Naive thymus-derived CD4-positive, alpha-beta T cell (primary cell): ENCODE measurements at regions not wholly inside any gene's neighbourhood (a gene's known extent, or its start where the extent isn't known, plus 50 kb on each side); places are given as distances from the start of the nearest gene placed in this dataset.

ENCODE experiments used
- ATAC-seq: fragments of 150-1000 bp; cut with Tn5 transposase; 2 replicates; pipeline ENCODE4 v1.10.0; 2021; ENCODE audit warnings: mild to moderate bottlenecking, moderate library complexity
- CTCF ChIA-PET: fragments of 350-600 bp; sonication (Branson Sonifier 250); formaldehyde crosslinking; loops from one replicate; lab custom pipeline; 2021; ENCODE audit warnings: antibody characterized with exemption; lab: Charles Lee
- POLR2A ChIA-PET: fragments of 350-600 bp; sonication (Branson Sonifier 250); formaldehyde crosslinking; loops from one replicate; lab custom pipeline; 2021; ENCODE audit warnings: antibody characterized with exemption, inconsistent platforms; lab: Charles Lee
- DNase-seq, 9 donors: peaks; one replicate each; pipeline versions ENCODE4 v3.0.0 to v3.0.0-alpha.2; 2020 to 2022; ENCODE audit warnings: mixed read lengths in 1 of 9
- H3K27ac ChIP-seq: one replicate; pipeline ENCODE4 v1.7.0; 2013; ENCODE audit warnings: mild to moderate bottlenecking, low read depth, low read length, moderate library complexity
- H3K27me3 ChIP-seq, 2 donors: one replicate each; pipeline ENCODE4 v1.7.0; 2013; ENCODE audit warnings: low read length in 2 of 2, mild to moderate bottlenecking in 2 of 2, moderate library complexity in 2 of 2; ENCODE audit not compliant: control insufficient read depth in 2 of 2, insufficient read depth in 2 of 2
- H3K36me3 ChIP-seq, 3 experiments: 1 replicate in 2 of 3; 2 replicates in 1 of 3; pipeline ENCODE4 v1.7.0; 2013; ENCODE audit warnings: low read length in 3 of 3, mild to moderate bottlenecking in 3 of 3, moderate library complexity in 1 of 3; ENCODE audit not compliant: insufficient read depth in 3 of 3, control insufficient read depth in 2 of 3
- H3K4me1 ChIP-seq, 2 donors: one replicate each; pipeline ENCODE4 v1.7.0; 2013; ENCODE audit warnings: low read length in 2 of 2, mild to moderate bottlenecking in 2 of 2, moderate library complexity in 1 of 2; ENCODE audit not compliant: control insufficient read depth in 2 of 2, insufficient read depth in 2 of 2
- H3K4me3 ChIP-seq: 2 replicates; pipeline ENCODE4 v1.7.0; 2013; ENCODE audit warnings: mild to moderate bottlenecking, low read length
- H3K9me3 ChIP-seq, 3 experiments: 1 replicate in 2 of 3; 2 replicates in 1 of 3; pipeline ENCODE4 v1.7.0; 2013; ENCODE audit warnings: low read length in 3 of 3; ENCODE audit not compliant: control insufficient read depth in 2 of 3
- H3K27ac Mint-ChIP-seq, 9 donors: one replicate each; pipeline ENCODE4 v1.8.0; 2020 to 2022; ENCODE audit warnings: mixed read lengths in 9 of 9, mild to moderate bottlenecking in 8 of 9, moderate library complexity in 5 of 9, inconsistent platforms in 2 of 9
- H3K27me3 Mint-ChIP-seq, 5 donors: one replicate each; pipeline ENCODE4 v1.8.0; 2021 to 2022; ENCODE audit warnings: mixed read lengths in 5 of 5, mild to moderate bottlenecking in 1 of 5
- H3K36me3 Mint-ChIP-seq, 5 donors: one replicate each; pipeline ENCODE4 v1.8.0; 2020 to 2022; ENCODE audit warnings: mixed read lengths in 5 of 5, mild to moderate bottlenecking in 3 of 5, inconsistent platforms in 1 of 5
- H3K4me1 Mint-ChIP-seq, 7 donors: one replicate each; pipeline ENCODE4 v1.8.0; 2020 to 2022; ENCODE audit warnings: mixed read lengths in 7 of 7, mild to moderate bottlenecking in 3 of 7, inconsistent platforms in 1 of 7
- H3K4me3 Mint-ChIP-seq, 10 donors: one replicate each; pipeline ENCODE4 v1.8.0; 2020 to 2022; ENCODE audit warnings: mild to moderate bottlenecking in 10 of 10, mixed read lengths in 10 of 10, moderate library complexity in 6 of 10, inconsistent platforms in 2 of 10
- H3K9me3 Mint-ChIP-seq, 11 donors: one replicate each; pipeline ENCODE4 v1.8.0; 2020 to 2022; ENCODE audit warnings: mixed read lengths in 11 of 11, mild to moderate bottlenecking in 4 of 11, inconsistent platforms in 1 of 11, moderate library complexity in 1 of 11
- intact Hi-C, 2 donors: fragments of 100-400 bp; cut with micrococcal nuclease; formaldehyde crosslinking; loops; one replicate each; pipeline ENCODE4 v1.15.1; 2023

DNA sequence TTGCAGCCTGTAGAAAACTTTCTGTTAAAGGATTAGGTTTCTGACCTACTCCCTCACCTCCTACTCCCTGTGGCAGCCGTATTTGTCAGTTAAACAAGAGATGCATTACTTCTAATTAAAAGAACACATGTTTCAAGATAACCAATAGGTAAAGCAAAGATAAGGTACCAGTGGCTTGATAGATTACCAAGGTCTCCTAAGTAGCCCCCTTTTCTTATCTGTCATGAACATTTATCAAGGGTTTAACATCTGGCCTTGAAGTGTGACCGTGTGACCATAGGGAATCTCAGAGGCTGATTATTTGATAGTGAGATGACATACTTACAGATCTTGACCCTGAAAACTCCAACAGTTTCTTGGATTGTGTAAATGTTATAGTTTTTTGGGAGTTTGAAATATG lies 764.0 kb upstream of the EDIL3 start:
- no peak for DNase-seq
- Mint-ChIP-seq H3K4me1 (no peaks in the 10 kb centered on the region), H3K9me3 (peaks cover 0 to 4% (median 0%) of the 10 kb centered on the region in 11 donors), H3K4me3 (no peak overlapping the region), H3K27me3 (no peaks in the 10 kb centered on the region), H3K36me3 (no peaks in the 10 kb centered on the region), H3K27ac (no peak overlapping the region)
- ChIA-PET CTCF (no interaction called here), POLR2A (no interaction called here)
- intact Hi-C loops = no loop called here
- Histone ChIP-seq H3K4me1 (no peaks in the 10 kb centered on the region), H3K36me3 (no peaks in the 10 kb centered on the region), H3K9me3 (no peaks in the 10 kb centered on the region), H3K27ac (no peak overlapping the region), H3K27me3 (no peaks in the 10 kb centered on the region), H3K4me3 (no peak overlapping the region)
- no peak for ATAC-seq

DNA sequence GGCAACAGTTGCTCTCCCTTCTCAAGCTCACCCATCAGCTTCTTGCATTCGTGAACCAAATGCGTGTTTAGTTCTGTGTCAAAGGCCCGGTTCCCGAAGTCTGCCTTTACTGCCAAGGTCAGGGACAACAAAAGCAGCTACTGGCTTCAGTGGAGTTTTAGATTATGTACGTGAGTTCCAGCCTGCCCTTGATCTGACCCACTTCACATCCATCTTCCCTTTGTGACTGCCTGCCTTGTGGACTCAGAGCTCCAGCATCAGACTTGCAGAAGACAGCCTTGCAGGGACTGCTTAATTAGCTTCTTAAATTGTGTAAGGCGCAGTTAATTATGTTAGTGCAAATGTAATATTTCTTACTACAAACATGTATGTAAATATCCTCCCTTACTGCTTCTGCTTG lies 774.7 kb upstream of the EDIL3 start:
- Mint-ChIP-seq H3K9me3 (peaks cover 0 to 8% (median 3%) of the 10 kb centered on the region in 11 donors), H3K36me3 (no peaks in the 10 kb centered on the region), H3K27ac (no peak overlapping the region), H3K4me1 (no peaks in the 10 kb centered on the region), H3K27me3 (no peaks in the 10 kb centered on the region), H3K4me3 (no peak overlapping the region)
- DNase-seq (no peak), ATAC-seq (no peak)
- intact Hi-C loops = no loop called here
- ChIA-PET CTCF (no interaction called here), POLR2A (no interaction called here)
- H3K4me3 ChIP-seq = no peak overlapping the region
- H3K36me3 ChIP-seq = no peaks in the 10 kb centered on the region
- H3K4me1 ChIP-seq = no peaks in the 10 kb centered on the region
- H3K27ac ChIP-seq = no peak overlapping the region
- no peaks in the 10 kb centered on the region for H3K9me3 ChIP-seq
- no peaks in the 10 kb centered on the region for H3K27me3 ChIP-seq

- H3K4me1 Mint-ChIP-seq = no peaks in the 10 kb centered on the region
- H3K27me3 Mint-ChIP-seq = no peaks in the 10 kb centered on the region
- no peak overlapping the region for H3K4me3 Mint-ChIP-seq
- no peak for DNase-seq
- peaks cover 0 to 15% (median 9%) of the 10 kb centered on the region in 11 donors for H3K9me3 Mint-ChIP-seq
- no peaks in the 10 kb centered on the region for H3K36me3 ChIP-seq
- no peaks in the 10 kb centered on the region for H3K4me1 ChIP-seq
- no peak for ATAC-seq
- CTCF ChIA-PET = no interaction called here
- POLR2A ChIA-PET = no interaction called here
- H3K27ac Mint-ChIP-seq = no peak overlapping the region
- H3K27ac ChIP-seq = no peak overlapping the region
- peaks cover 0 to 3% (median 0%) of the 10 kb centered on the region in 5 donors for H3K36me3 Mint-ChIP-seq
- no peaks in the 10 kb centered on the region for H3K27me3 ChIP-seq
- intact Hi-C loops = no loop called here
- no peak overlapping the region for H3K4me3 ChIP-seq
- H3K9me3 ChIP-seq = no peaks in the 10 kb centered on the region
Observed at GRCh38 chr5:85168474-85168873, 783.8 kb upstream of the EDIL3 start.

DNA sequence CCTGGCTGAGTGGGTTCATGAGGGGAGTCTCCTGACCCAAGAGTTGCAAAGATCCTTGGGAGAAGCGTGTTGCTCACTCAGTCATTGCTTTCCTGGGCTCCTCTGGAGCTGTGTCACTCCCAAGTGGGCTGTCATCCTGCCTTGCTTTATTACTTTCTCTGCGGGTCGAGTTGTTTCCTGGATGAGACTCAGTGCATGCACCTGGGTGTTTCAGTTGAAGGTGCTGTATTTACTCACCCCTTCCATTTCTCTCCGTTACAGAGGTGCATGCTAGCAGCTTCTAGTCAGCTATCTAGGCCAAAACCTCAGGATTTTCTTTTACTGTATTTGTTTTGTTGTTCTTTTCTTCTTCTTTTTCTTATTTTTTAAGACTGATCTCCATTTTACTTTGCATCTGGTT lies 785.5 kb upstream of the EDIL3 start:
- no peaks in the 10 kb centered on the region for H3K27me3 ChIP-seq
- no peaks in the 10 kb centered on the region for H3K36me3 ChIP-seq
- ChIA-PET CTCF (no interaction called here), POLR2A (no interaction called here)
- intact Hi-C loops = no loop called here
- peaks cover 0 to 14% (median 6%) of the 10 kb centered on the region in 11 donors for H3K9me3 Mint-ChIP-seq
- H3K27ac Mint-ChIP-seq = no peak overlapping the region
- no peak for DNase-seq
- H3K36me3 Mint-ChIP-seq = peaks cover 0 to 3% (median 0%) of the 10 kb centered on the region in 5 donors
- no peaks in the 10 kb centered on the region for H3K27me3 Mint-ChIP-seq
- ATAC-seq = no peak
- no peaks in the 10 kb centered on the region for H3K4me1 ChIP-seq
- no peak overlapping the region for H3K4me3 Mint-ChIP-seq
- H3K4me1 Mint-ChIP-seq = no peaks in the 10 kb centered on the region
- H3K9me3 ChIP-seq = no peaks in the 10 kb centered on the region
- H3K4me3 ChIP-seq = no peak overlapping the region
- H3K27ac ChIP-seq = no peak overlapping the region

DNA sequence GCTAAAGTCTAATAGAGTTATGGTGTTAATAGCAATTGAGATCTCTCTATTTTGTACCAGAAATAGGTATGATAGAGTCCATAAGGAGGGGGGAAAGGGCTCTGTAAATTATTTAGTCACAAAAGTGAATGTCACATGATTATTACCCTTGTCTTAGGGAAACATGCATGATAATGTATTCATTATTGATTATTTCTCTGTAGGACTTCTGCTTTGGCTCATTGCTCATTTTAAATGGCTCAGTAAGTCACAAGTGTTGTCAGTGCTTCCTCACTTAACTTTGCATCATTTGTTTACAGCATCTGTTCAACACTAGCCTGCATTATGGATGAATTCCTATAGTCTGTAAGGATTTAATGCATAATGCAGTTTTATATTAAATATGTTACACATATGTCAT lies 788.8 kb upstream of the EDIL3 start:
- intact Hi-C loops = no loop called here
- Mint-ChIP-seq H3K4me1 (no peaks in the 10 kb centered on the region), H3K27me3 (no peaks in the 10 kb centered on the region), H3K27ac (no peak overlapping the region), H3K4me3 (no peak overlapping the region), H3K36me3 (no peaks in the 10 kb centered on the region), H3K9me3 (peaks cover 0 to 4% (median 0%) of the 10 kb centered on the region in 11 donors)
- no peak for ATAC-seq
- Histone ChIP-seq H3K4me1 (no peaks in the 10 kb centered on the region), H3K27me3 (no peaks in the 10 kb centered on the region), H3K27ac (no peak overlapping the region), H3K4me3 (no peak overlapping the region), H3K9me3 (no peaks in the 10 kb centered on the region), H3K36me3 (no peaks in the 10 kb centered on the region)
- no peak for DNase-seq
- ChIA-PET CTCF (no interaction called here), POLR2A (no interaction called here)

- H3K4me1 Mint-ChIP-seq = no peaks in the 10 kb centered on the region
- ATAC-seq (no peak), DNase-seq (no peak)
- H3K27ac Mint-ChIP-seq = no peak overlapping the region
- intact Hi-C loops = no loop called here
- CTCF ChIA-PET = no interaction called here
- no peaks in the 10 kb centered on the region for H3K27me3 Mint-ChIP-seq
- no peaks in the 10 kb centered on the region for H3K4me1 ChIP-seq
- no peaks in the 10 kb centered on the region for H3K36me3 Mint-ChIP-seq
- no peak overlapping the region for H3K27ac ChIP-seq
- no peaks in the 10 kb centered on the region for H3K9me3 ChIP-seq
- H3K9me3 Mint-ChIP-seq = peaks cover 0 to 8% (median 0%) of the 10 kb centered on the region in 11 donors
- H3K4me3 Mint-ChIP-seq = no peak overlapping the region
- H3K27me3 ChIP-seq = no peaks in the 10 kb centered on the region
- H3K4me3 ChIP-seq = no peak overlapping the region
- H3K36me3 ChIP-seq = no peaks in the 10 kb centered on the region
- POLR2A ChIA-PET = no interaction called here
Observed at GRCh38 chr5:85182344-85182743, 797.7 kb upstream of the EDIL3 start.

- Histone ChIP-seq H3K27me3 (no peaks in the 10 kb centered on the region), H3K4me1 (no peaks in the 10 kb centered on the region), H3K4me3 (no peak overlapping the region), H3K36me3 (no peaks in the 10 kb centered on the region), H3K9me3 (no peaks in the 10 kb centered on the region), H3K27ac (no peak overlapping the region)
- CTCF ChIA-PET = no interaction called here
- no peak overlapping the region for H3K27ac Mint-ChIP-seq
- peak; percentile 22 for ATAC-seq
- POLR2A ChIA-PET = no interaction called here
- peaks cover 0 to 2% (median 0%) of the 10 kb centered on the region in 7 donors for H3K4me1 Mint-ChIP-seq
- intact Hi-C loops = no loop called here
- no peak for DNase-seq
- peaks cover 0 to 4% (median 0%) of the 10 kb centered on the region in 5 donors for H3K36me3 Mint-ChIP-seq
- no peak overlapping the region for H3K4me3 Mint-ChIP-seq
- no peaks in the 10 kb centered on the region for H3K27me3 Mint-ChIP-seq
- H3K9me3 Mint-ChIP-seq = peaks cover 0 to 16% (median 2%) of the 10 kb centered on the region in 11 donors
Observed at GRCh38 chr5:85204289-85204688, 819.6 kb upstream of the EDIL3 start.
